A204.1 (cell line): ENCODE measurements at regions not wholly inside any gene's neighbourhood (a gene's known extent, or its start where the extent isn't known, plus 50 kb on each side); places are given as distances from the start of the nearest gene placed in this dataset.
"Not testable (repeated sequence)": the region's sequence is repeated elsewhere in the genome, so short reads cannot be mapped to it uniquely, and the experiment has no call there.

ENCODE experiments used
- FAIRE-seq: peaks from 2 replicates; lab custom pipeline; 2012; peaks lifted over from hg19 to GRCh38; lab: Jason Lieb, UNC

- FAIRE-seq, result no peak
Observed at GRCh38 chrX:79506001-79506400, 138.9 kb upstream of the ITM2A start.

DNA sequence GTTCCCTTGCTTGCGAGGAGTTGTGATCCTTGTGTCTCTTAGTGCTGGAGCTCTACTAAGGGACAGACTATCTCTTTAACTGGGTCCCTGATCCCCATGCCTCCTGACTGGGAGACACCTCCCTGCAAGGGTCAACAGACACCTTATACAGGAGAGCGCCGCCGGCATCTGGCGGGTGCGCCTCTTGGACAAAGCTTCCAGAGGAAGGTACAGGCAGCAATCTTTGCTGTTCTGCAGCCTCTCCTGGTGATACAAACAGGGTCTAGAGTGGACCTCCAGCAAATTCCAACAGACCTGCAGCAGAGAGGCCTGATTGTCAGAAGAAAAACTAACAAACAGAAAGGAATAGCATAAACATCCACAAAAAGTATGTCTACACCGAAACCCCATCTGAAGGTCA is 115.6 kb upstream of the ITM2A start:
- FAIRE-seq, result no peak

DNA sequence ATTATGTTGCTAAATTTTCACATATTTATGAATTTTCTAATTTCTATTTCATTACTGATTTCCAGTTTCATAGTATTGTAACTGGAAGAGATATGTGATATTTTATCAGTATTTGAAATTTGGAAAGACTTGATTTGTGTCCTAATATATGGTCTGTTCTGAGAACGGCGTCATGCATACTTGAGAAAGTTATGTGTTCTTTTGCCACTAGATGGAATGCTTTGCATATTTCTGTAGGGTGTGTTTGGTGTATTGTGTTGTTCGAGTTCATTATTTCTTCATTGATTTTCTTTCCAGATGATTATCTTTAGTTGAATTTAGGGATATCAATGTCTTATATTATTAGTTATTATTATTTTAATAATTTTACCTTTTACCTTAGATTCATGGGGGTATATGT is 110.6 kb upstream of the ITM2A start:
- FAIRE-seq, result peak; percentile 70

- no peak for FAIRE-seq
Observed at GRCh38 chrX:79466636-79467035, 99.5 kb upstream of the ITM2A start.

DNA sequence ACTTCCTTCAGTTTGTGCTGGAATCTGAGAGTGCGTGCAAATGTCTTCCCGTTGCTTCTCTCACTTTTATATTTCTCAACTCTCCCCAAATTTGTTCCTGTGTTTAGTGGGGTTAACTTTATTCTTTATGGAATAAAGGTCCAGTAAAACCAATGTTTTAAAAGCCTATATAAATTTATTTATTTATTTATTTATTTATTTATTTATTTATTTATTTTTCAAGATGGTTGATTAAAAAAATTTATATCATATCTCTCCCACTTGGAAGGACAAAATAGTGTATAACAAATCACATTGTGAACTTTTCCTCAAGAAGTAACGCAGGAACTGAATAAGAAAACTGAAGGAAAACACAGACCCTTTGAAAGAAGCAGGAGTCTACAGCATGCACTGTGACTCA is 95.3 kb upstream of the ITM2A start:
- FAIRE-seq, result no peak

DNA sequence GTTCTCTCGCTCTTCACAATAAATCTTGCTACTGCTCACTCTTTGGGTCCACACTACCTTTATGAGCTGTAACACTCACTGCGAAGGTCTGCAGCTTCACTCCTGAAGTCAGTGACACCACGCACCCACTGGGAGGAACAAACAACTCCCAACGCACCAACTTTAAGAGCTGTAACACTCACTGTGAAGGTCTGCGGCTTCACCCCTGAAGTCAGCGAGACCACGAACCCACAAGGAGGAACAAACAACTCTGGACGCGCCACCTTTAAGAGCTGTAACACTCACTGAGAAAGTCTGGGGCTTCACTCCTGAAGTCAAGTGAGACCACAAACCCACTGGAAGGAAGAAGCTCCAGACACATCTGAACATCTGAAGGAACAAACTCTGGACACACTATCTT is 89.5 kb upstream of the ITM2A start:
- FAIRE-seq, result not testable (repeated sequence)

- no peak for FAIRE-seq
Observed at GRCh38 chrX:79452881-79453280, 85.7 kb upstream of the ITM2A start.

DNA sequence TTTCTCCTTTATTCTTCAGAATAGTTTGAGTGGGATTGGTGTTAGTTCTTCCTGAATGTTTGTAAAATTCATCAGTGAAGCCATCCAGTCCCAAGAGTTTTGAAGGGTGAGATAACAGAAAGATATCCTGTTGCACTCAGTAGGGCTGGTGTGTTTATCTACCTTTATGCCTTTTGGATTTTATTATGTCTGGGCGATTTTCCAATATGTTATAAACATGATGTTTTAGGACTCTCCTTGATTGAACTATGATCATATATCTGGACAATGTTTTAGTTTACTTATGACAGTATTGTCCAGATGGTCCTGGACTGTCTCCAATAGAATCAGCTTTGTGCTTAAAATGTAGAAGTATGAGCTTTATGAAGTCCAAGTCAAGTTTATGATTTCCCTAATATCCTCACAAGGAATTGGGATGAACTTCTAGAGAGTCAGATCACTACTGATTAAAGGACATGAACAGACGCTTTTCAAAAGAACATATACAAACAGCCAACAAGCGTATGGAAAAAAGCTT is 77.6 kb upstream of the ITM2A start:
- FAIRE-seq, result no peak

GRCh38 chrX:79443121-79443520 is 76.0 kb upstream of the ITM2A start:
- FAIRE-seq, result no peak

- no peak for FAIRE-seq
Observed at GRCh38 chrX:79440336-79440735, 73.2 kb upstream of the ITM2A start.
